Tibial nerve (tissue), 4 donors: ENCODE measurements at regions not wholly inside any gene's neighbourhood (a gene's known extent, or its start where the extent isn't known, plus 50 kb on each side); places are given as distances from the start of the nearest gene placed in this dataset.
"Not testable (repeated sequence)": the region's sequence is repeated elsewhere in the genome, so short reads cannot be mapped to it uniquely, and the experiment has no call there.

ENCODE experiments used
- DNase-seq, 2 donors: peaks; one replicate each; pipeline ENCODE4 v3.0.0-alpha.2; 2019; ENCODE audit warnings: low spot score in 2 of 2
- H3K27ac ChIP-seq, 4 donors: fragments of 200-600 bp; sonication (generic) in 3 of 4; one replicate each; pipeline ENCODE4 v1.5.1; 2017 to 2019; ENCODE audit warnings: mild to moderate bottlenecking in 1 of 4
- H3K27me3 ChIP-seq, 2 donors: fragments of 200-600 bp; sonication (generic) in 1 of 2; one replicate each; pipeline versions ENCODE4 v1.5.1 to v1.6.0; 2017 to 2019
- H3K36me3 ChIP-seq, 3 donors: fragments of 200-600 bp; sonication (generic); one replicate each; pipeline ENCODE4 v1.5.1; 2018 to 2019
- H3K4me1 ChIP-seq, 4 donors: fragments of 200-600 bp; sonication (generic) in 3 of 4; one replicate each; pipeline ENCODE4 v1.5.1; 2017 to 2019
- H3K4me3 ChIP-seq, 4 donors: fragments of 200-600 bp; sonication (generic) in 3 of 4; one replicate each; pipeline ENCODE4 v1.5.1; 2017 to 2019; ENCODE audit warnings: mild to moderate bottlenecking in 1 of 4, moderate library complexity in 1 of 4
- H3K9me3 ChIP-seq, 4 donors: fragments of 200-600 bp; sonication (generic) in 3 of 4; one replicate each; pipeline ENCODE4 v1.5.1; 2017 to 2019
- EP300 ChIP-seq, 2 donors: sonication (generic); formaldehyde crosslinking; IDR thresholded peaks; one replicate each; pipeline ENCODE4 v1.6.1; 2017; ENCODE audit warnings: antibody characterized with exemption in 2 of 2, mild to moderate bottlenecking in 1 of 2
- POLR2A ChIP-seq, 2 donors: fragments of 450-650 bp; IDR thresholded peaks; one replicate each; pipeline ENCODE4 v1.6.1; 2017; ENCODE audit warnings: antibody characterized with exemption in 2 of 2, mild to moderate bottlenecking in 2 of 2, moderate library complexity in 2 of 2
- WGBS, 2 donors: methylation state at CpG; one replicate each; pipeline ENCODE4 v1.1.5; 2018; 5-methylcytosine and 5-hydroxymethylcytosine counted together
- TF ChIP-seq, protein P1 (sequence below), 5 experiments: fragments of 200-600 bp in 3 of 5; fragments of 450-650 bp in 2 of 5; sonication (generic) in 3 of 5; IDR thresholded peaks; one replicate each; pipeline ENCODE4 v1.5.1; 2016 to 2019; ENCODE audit warnings: antibody characterized with exemption in 5 of 5, mild to moderate bottlenecking in 3 of 5, moderate library complexity in 2 of 5

DNA sequence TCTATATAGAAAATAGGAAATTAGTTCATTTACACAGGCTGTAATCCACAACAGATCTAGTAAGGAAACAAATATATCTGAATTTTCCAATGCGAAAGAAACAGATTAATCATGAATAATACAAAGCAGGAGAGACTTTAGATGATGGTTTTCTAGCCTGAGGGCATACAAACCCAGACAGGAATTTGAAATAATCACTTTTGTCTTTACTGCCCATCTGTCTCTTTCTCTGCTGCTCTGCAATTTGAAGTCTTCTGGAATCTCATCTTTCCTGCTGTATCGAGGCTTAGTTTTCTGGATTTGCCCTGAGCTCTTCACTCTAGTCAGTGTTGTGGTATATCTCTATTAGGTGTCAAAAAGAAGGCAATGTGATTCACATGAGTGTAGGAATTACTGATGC lies 711.8 kb upstream of the FAM241A start:
- 63 to 66% methylated on average over 2 of the region's 2 CpGs for whole genome bisulfite sequencing, 2 donors
- Histone ChIP-seq H3K9me3 (peaks cover 0 to 4% (median 0%) of the 10 kb centered on the region in 4 donors), H3K27ac (no peak overlapping the region), H3K4me3 (no peak overlapping the region), H3K27me3 (no peaks in the 10 kb centered on the region), H3K36me3 (no peaks in the 10 kb centered on the region), H3K4me1 (no peaks in the 10 kb centered on the region)
- DNase-seq: no peak
- TF ChIP-seq POLR2A (IDR thresholded peaks at IDR 0.05): no peak
- TF ChIP-seq EP300 (IDR thresholded peaks at IDR 0.05): no peak
- TF ChIP-seq, protein P1, sequence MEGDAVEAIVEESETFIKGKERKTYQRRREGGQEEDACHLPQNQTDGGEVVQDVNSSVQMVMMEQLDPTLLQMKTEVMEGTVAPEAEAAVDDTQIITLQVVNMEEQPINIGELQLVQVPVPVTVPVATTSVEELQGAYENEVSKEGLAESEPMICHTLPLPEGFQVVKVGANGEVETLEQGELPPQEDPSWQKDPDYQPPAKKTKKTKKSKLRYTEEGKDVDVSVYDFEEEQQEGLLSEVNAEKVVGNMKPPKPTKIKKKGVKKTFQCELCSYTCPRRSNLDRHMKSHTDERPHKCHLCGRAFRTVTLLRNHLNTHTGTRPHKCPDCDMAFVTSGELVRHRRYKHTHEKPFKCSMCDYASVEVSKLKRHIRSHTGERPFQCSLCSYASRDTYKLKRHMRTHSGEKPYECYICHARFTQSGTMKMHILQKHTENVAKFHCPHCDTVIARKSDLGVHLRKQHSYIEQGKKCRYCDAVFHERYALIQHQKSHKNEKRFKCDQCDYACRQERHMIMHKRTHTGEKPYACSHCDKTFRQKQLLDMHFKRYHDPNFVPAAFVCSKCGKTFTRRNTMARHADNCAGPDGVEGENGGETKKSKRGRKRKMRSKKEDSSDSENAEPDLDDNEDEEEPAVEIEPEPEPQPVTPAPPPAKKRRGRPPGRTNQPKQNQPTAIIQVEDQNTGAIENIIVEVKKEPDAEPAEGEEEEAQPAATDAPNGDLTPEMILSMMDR (IDR thresholded peaks at IDR 0.05): no peak

DNA sequence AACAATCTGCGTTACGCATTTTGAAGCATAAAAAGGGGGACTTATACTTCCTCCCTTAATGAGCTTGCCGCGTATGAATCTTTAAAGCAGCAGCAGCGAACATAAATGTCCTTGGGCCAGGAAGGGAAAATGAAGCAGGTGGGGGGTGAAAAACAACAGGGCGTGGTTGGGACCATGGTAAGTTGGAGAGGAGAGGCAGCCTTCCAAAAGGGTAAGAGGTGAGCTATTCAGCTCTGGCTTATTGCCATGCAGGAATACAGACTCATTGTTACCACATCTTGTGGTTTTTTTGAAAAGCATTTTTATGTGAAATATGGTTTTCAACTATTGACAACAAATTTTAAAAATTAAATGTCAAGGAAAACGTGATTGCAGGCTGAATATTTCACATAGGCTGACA lies 710.7 kb upstream of the FAM241A start:
- no peak overlapping the region for H3K27ac ChIP-seq
- H3K4me1 ChIP-seq: no peaks in the 10 kb centered on the region
- TF ChIP-seq EP300 (IDR thresholded peaks at IDR 0.05) (no peak), POLR2A (IDR thresholded peaks at IDR 0.05) (no peak)
- TF ChIP-seq, protein P1 (IDR thresholded peaks at IDR 0.05): no peak
- no peaks in the 10 kb centered on the region for H3K36me3 ChIP-seq
- no peak overlapping the region for H3K4me3 ChIP-seq
- peaks cover 0 to 4% (median 0%) of the 10 kb centered on the region in 4 donors for H3K9me3 ChIP-seq
- DNase-seq: no peak
- WGBS, 2 donors: 61 to 68% methylated on average over 7 of the region's 7 CpGs
- no peaks in the 10 kb centered on the region for H3K27me3 ChIP-seq

DNA sequence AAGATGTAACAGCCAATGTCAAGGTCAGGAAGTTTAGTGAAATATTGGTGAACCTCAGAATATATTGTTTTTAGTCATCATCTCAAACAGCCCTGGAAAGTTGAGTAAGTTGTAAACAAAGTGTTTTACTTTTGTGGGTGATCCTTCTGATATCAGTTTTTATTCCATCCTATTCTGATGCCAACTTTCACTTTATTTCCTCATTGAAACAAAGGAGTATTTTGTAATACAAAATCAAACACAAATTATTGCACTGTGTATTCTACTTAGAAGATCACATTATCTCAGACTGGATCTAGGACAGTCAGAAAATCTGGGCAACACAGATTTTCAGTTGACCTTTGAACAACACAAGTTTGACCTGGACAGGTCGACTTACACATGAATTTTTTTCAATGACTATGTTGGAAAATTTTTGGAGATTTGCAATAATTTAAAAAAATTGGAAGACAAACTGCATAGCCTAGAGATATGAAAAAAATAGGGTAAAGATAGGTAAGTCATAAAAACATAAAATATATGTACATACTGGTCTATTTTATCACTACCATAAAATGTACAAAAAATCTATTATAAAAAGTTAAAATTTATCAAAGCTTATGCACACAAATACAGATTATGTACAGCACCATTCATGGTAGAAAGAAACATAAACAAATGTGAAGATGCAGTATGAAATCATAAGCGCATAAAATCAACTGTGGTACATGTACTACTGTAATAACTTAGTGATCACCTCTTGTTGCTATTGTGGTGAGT lies 709.1 kb upstream of the FAM241A start:
- Histone ChIP-seq H3K4me1 (no peaks in the 10 kb centered on the region), H3K27me3 (no peaks in the 10 kb centered on the region), H3K27ac (no peak overlapping the region), H3K9me3 (no peaks in the 10 kb centered on the region), H3K4me3 (no peak overlapping the region), H3K36me3 (no peaks in the 10 kb centered on the region)
- no peak for DNase-seq
- WGBS, 2 donors: 52 to 64% methylated on average over 2 of the region's 2 CpGs
- TF ChIP-seq, protein P1 (IDR thresholded peaks at IDR 0.05): no peak
- no peak for TF ChIP-seq POLR2A (IDR thresholded peaks at IDR 0.05)
- no peak for TF ChIP-seq EP300 (IDR thresholded peaks at IDR 0.05)

DNA sequence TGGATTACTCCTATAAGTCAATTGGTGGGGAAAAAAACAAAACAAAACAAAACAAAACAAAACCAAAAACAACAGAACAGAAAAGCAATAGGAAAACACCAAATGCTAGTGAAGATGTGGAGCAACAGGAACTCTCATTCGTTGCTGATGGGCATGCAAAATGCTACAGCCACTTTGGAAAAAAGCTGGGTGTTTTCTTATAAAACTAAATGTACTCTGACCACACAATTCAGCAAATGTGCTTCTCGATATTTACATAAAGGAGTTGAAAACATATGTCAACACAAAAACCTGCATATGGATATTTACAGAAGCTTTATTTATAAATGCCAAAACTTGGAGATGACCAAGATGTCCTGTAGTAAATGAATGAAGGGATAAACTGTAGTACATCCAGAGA lies 703.6 kb upstream of the FAM241A start:
- TF ChIP-seq, protein P1 (IDR thresholded peaks at IDR 0.05): no peak
- TF ChIP-seq EP300 (IDR thresholded peaks at IDR 0.05): no peak
- TF ChIP-seq POLR2A (IDR thresholded peaks at IDR 0.05): no peak
- H3K4me1 ChIP-seq: no peaks in the 10 kb centered on the region
- 74 to 88% methylated on average over 2 of the region's 2 CpGs for WGBS, 2 donors
- DNase-seq: no peak
- H3K4me3 ChIP-seq: no peak overlapping the region
- no peaks in the 10 kb centered on the region for H3K9me3 ChIP-seq
- H3K27me3 ChIP-seq: no peaks in the 10 kb centered on the region
- H3K36me3 ChIP-seq: no peaks in the 10 kb centered on the region
- no peak overlapping the region for H3K27ac ChIP-seq

DNA sequence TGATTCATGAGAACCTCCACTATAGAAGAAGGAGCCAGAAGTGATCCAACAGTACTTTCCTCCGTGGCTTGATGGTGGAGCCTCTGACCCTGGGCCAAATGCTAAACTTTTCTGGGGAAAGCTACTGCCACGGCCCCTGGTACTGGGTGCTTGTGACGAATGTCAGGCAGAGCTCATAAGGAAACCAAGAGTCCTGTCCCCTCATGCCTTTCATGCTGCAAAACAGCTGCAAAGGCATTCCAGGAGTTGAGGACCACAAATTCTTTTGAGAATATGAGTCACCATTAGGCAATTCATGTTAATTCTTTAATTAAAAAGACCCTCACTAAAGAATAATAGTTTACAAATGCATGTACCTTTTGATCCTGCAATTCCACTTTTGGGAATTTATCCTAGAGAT lies 700.4 kb upstream of the FAM241A start:
- H3K36me3 ChIP-seq: not testable (repeated sequence)

More for the DNA sequence above, 700.4 kb upstream of the FAM241A start:
- not testable (repeated sequence) for H3K9me3 ChIP-seq, H3K4me3 ChIP-seq, DNase-seq, H3K27ac ChIP-seq, H3K27me3 ChIP-seq, H3K4me1 ChIP-seq
- WGBS, 2 donors: 81 to 87% methylated on average over 3 of the region's 3 CpGs
